IMR-90 (cell line): ENCODE measurements at regions not wholly inside any gene's neighbourhood (a gene's known extent, or its start where the extent isn't known, plus 50 kb on each side); places are given as distances from the start of the nearest gene placed in this dataset.

ENCODE experiments used
- ATAC-seq: fragments of 200-7000 bp; cut with Tn5 transposase; 2 replicates; pipeline ENCODE4 v1.9.1; 2020; ENCODE audit warnings: low read depth, mild to moderate bottlenecking, moderate library complexity
- BruUV-seq: library from RNA; stranded (reverse); fragments of 400-500 nt; replicated peaks from 2 replicates; lab custom pipeline; 2021; lab: Mats Ljungman, UMichigan
- CTCF ChIA-PET: fragments of 300-600 bp; formaldehyde crosslinking; extraction: SDS; loops from one replicate; lab custom pipeline; 2021; ENCODE audit warnings: antibody characterized with exemption; lab: Yijun Ruan, JAX
- POLR2A ChIA-PET: fragments of 300-600 bp; sonication (Branson Sonifier 250); formaldehyde crosslinking; loops from one replicate; lab custom pipeline; 2022; ENCODE audit warnings: antibody characterized with exemption; ENCODE audit not compliant: unreplicated experiment; lab: Charles Lee
- DNase-seq: peaks from one replicate; pipeline ENCODE4 v3.0.0; 2013
- H2AFZ ChIP-seq: replicated peaks from 2 replicates; pipeline ENCODE3; 2013; ENCODE audit warnings: low read length, mild to moderate bottlenecking; ENCODE audit not compliant: poor library complexity
- H2AK5ac ChIP-seq: 2 replicates; pipeline ENCODE4 v1.6.1; 2013; ENCODE audit warnings: low read depth, low read length, inconsistent platforms
- H2AK9ac ChIP-seq: replicated peaks from 2 replicates; pipeline ENCODE3; 2013; ENCODE audit warnings: mild to moderate bottlenecking, low read depth, low read length, moderate library complexity; ENCODE audit not compliant: poor library complexity
- H2BK120ac ChIP-seq: 2 replicates; pipeline ENCODE4 v1.6.1; 2013; ENCODE audit warnings: low read depth, low read length, inconsistent platforms
- H2BK15ac ChIP-seq: 3 replicates; pipeline ENCODE4 v1.6.1; 2013; ENCODE audit warnings: low read depth, low read length, inconsistent platforms
- H2BK20ac ChIP-seq: 2 replicates; pipeline ENCODE4 v1.6.1; 2013; ENCODE audit warnings: low read depth, mild to moderate bottlenecking, inconsistent platforms, low read length, moderate library complexity
- H2BK5ac ChIP-seq: 2 replicates; pipeline ENCODE4 v1.6.1; 2013; ENCODE audit warnings: mild to moderate bottlenecking, low read depth, low read length, inconsistent platforms; ENCODE audit not compliant: poor library complexity, severe bottlenecking
- H3K14ac ChIP-seq: replicated peaks from 2 replicates; pipeline ENCODE4 v1.6.1; 2013; ENCODE audit warnings: low read depth, low read length, inconsistent platforms
- H3K18ac ChIP-seq: 2 replicates; pipeline ENCODE4 v1.6.1; 2013; ENCODE audit warnings: low read depth, low read length, control low read depth
- H3K23ac ChIP-seq: 2 replicates; pipeline ENCODE4 v1.6.1; 2013; ENCODE audit warnings: low read depth, low read length, inconsistent platforms
- H3K27ac ChIP-seq: 2 replicates; pipeline ENCODE4 v1.5.1; 2013; ENCODE audit warnings: mild to moderate bottlenecking, control low read depth, low read length; ENCODE audit not compliant: insufficient read depth
- H3K27me3 ChIP-seq: 2 replicates; pipeline ENCODE4 v1.6.1; 2013; ENCODE audit warnings: low read length; ENCODE audit not compliant: control insufficient read depth, insufficient read depth
- H3K36me3 ChIP-seq: 2 replicates; pipeline ENCODE4 v1.6.1; 2013; ENCODE audit warnings: low read length, mixed read lengths; ENCODE audit not compliant: control insufficient read depth, insufficient read depth
- H3K4ac ChIP-seq: 2 replicates; pipeline ENCODE4 v1.6.1; 2013; ENCODE audit warnings: low read depth, low read length, inconsistent platforms
- H3K4me1 ChIP-seq: 2 replicates; pipeline ENCODE4 v1.6.1; 2013; ENCODE audit warnings: low read length, mixed read lengths; ENCODE audit not compliant: control insufficient read depth, insufficient read depth
- H3K4me2 ChIP-seq: 2 replicates; pipeline ENCODE4 v1.6.1; 2013; ENCODE audit warnings: low read depth, mild to moderate bottlenecking, control low read depth, low read length, moderate library complexity
- H3K4me3 ChIP-seq: 2 replicates; pipeline ENCODE4 v1.5.1; 2013; ENCODE audit warnings: low read depth, mild to moderate bottlenecking, control low read depth, low read length, moderate library complexity; ENCODE audit not compliant: insufficient read depth
- H3K56ac ChIP-seq: 2 replicates; pipeline ENCODE4 v1.6.1; 2013; ENCODE audit warnings: low read length, inconsistent platforms; ENCODE audit not compliant: insufficient read depth; ENCODE audit errors: extremely low read depth
- H3K79me1 ChIP-seq, 2 experiments: 2 replicates each; pipeline ENCODE4 v1.6.1; 2013; ENCODE audit warnings: low read length in 2 of 2, inconsistent platforms in 1 of 2, low read depth in 1 of 2
- H3K9ac ChIP-seq: 2 replicates; pipeline ENCODE4 v1.6.1; 2013; ENCODE audit warnings: low read depth, low read length, control low read depth
- H3K9me1 ChIP-seq: 2 replicates; pipeline ENCODE4 v1.6.1; 2013; ENCODE audit warnings: low read length, inconsistent platforms; ENCODE audit not compliant: insufficient read depth
- H3K9me3 ChIP-seq: 2 replicates; pipeline ENCODE4 v1.6.1; 2013; ENCODE audit warnings: low read length; ENCODE audit not compliant: control insufficient read depth, insufficient read depth
- H4K20me1 ChIP-seq: 2 replicates; pipeline ENCODE4 v1.6.1; 2013; ENCODE audit warnings: low read length, inconsistent platforms; ENCODE audit not compliant: insufficient read depth
- H4K5ac ChIP-seq: 2 replicates; pipeline ENCODE4 v1.6.1; 2013; ENCODE audit warnings: mild to moderate bottlenecking, low read depth, low read length, control low read depth
- H4K8ac ChIP-seq, 2 experiments: 2 replicates each; pipeline ENCODE4 v1.6.1; 2013; ENCODE audit warnings: low read depth in 2 of 2, low read length in 2 of 2, control low read depth in 1 of 2, inconsistent platforms in 1 of 2
- H4K91ac ChIP-seq: 2 replicates; pipeline ENCODE4 v1.6.1; 2013; ENCODE audit warnings: low read depth, low read length, inconsistent platforms; ENCODE audit not compliant: insufficient read depth
- MXI1 ChIP-seq: IDR thresholded peaks from 2 replicates; pipeline ENCODE4 v1.6.1; 2012; ENCODE audit warnings: low read depth, mild to moderate bottlenecking, low read length, moderate library complexity, borderline replicate concordance
- RAD21 ChIP-seq: IDR thresholded peaks from 2 replicates; pipeline ENCODE4 v1.6.1; 2012; ENCODE audit warnings: low read length, improper control_type of control experiment
- WGBS, 2 experiments: methylation state at CpG; one replicate each; pipeline versions ENCODE4 v1.1.5 to v1.1.7; 2013; ENCODE audit warnings: missing lambda C conversion rate in 2 of 2; ENCODE audit not compliant: insufficient read length in 1 of 2; ENCODE audit errors: extremely low coverage in 2 of 2; 5-methylcytosine and 5-hydroxymethylcytosine counted together
- dilution Hi-C: fragments of 300-500 bp; cut with HindIII; formaldehyde crosslinking; loops from one replicate; pipeline ENCODE4 v1.14.3; 2018; ENCODE audit warnings: low sequenced_read_pairs; ENCODE audit not compliant: unreplicated experiment
- in situ Hi-C: fragments of 300-500 bp; cut with MboI; formaldehyde crosslinking; loops from 3 replicates; pipeline ENCODE4 v1.14.3; 2019; ENCODE audit warnings: low sequenced_read_pairs, inconsistent platforms, mixed read lengths
- intact Hi-C: fragments of 100-400 bp; cut with micrococcal nuclease; formaldehyde crosslinking; loops from 2 replicates; pipeline ENCODE4 v1.10.0; 2022

DNA sequence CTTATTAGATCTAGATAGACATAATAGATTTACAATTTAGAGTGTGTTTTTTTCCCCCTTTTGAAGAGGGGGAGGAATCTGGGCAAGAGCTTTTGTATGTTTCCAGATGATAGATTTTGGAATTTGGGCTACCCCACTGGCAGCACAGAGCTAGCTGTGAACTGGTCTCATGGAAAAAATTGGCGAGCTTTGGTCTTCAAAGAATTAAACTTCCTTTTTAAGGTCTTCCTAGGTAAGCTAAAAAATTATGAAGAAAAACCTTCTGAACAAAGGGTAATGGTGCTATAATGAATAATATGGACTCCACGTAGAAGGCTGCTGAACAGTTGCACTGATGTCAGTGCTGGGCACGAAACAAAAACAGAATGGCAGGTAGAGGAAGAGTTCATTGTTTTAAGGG lies 109.3 kb downstream of the ZIC5 start:
- ChIA-PET POLR2A (no interaction called here), CTCF (no interaction called here)
- Histone ChIP-seq H3K4ac (no peak overlapping the region), H2BK15ac (no peak overlapping the region), H4K91ac (no peak overlapping the region), H4K20me1 (no peaks in the 10 kb centered on the region), H4K5ac (no peak overlapping the region), H3K27ac (no peak overlapping the region), H3K23ac (no peak overlapping the region), H3K9me1 (no peaks in the 10 kb centered on the region), H4K8ac (no peak overlapping the region), H3K4me2 (no peak overlapping the region), H3K14ac (no peak overlapping the region), H3K36me3 (no peaks in the 10 kb centered on the region), H2AK5ac (no peak overlapping the region), H3K9ac (no peak overlapping the region), H2AFZ (no peak overlapping the region), H2BK5ac (no peak overlapping the region), H3K56ac (no peak overlapping the region), H2BK120ac (no peak overlapping the region), H3K4me1 (no peaks in the 10 kb centered on the region), H3K79me1 (no peaks in the 10 kb centered on the region), H2BK20ac (no peak overlapping the region), H3K27me3 (peaks cover 9% of the 10 kb centered on the region), H2AK9ac (no peak overlapping the region), H3K4me3 (no peak overlapping the region), H3K18ac (no peak overlapping the region), H3K9me3 (no peaks in the 10 kb centered on the region)
- no peak for ATAC-seq
- in situ Hi-C loops: no loop called here
- no TSS peak for BruUV-seq
- intact Hi-C loops: no loop called here
- TF ChIP-seq MXI1 (no peak), RAD21 (no peak)
- no peak for DNase-seq
- dilution Hi-C loops: no loop called here
- no CpG with 5 or more reads among the region's 3 CpGs for WGBS, 2 experiments
